AG04450 (cell line): ENCODE measurements at regions not wholly inside any gene's neighbourhood (a gene's known extent, or its start where the extent isn't known, plus 50 kb on each side); places are given as distances from the start of the nearest gene placed in this dataset.

Experiments
- CTCF ChIA-PET: fragments of 300-600, 350-600 bp; formaldehyde crosslinking; extraction: SDS; loops from one replicate; lab custom pipeline; 2022; ENCODE audit warnings: antibody characterized with exemption, inconsistent platforms; lab: Charles Lee
- POLR2A ChIA-PET: fragments of 350-600 bp; formaldehyde crosslinking; extraction: SDS; loops from one replicate; lab custom pipeline; 2021; ENCODE audit warnings: antibody characterized with exemption, inconsistent platforms; lab: Yijun Ruan, JAX
- DNase-seq: peaks from one replicate; pipeline ENCODE4 v3.0.0-alpha.2; 2011; ENCODE audit warnings: low read depth, low spot score
- H3K27ac ChIP-seq: one replicate; pipeline ENCODE4 v1.5.1; 2012; ENCODE audit warnings: low read depth, low read length, control low read depth
- H3K27me3 ChIP-seq: one replicate; pipeline ENCODE4 v1.6.0; 2012; ENCODE audit warnings: low read length; ENCODE audit not compliant: control insufficient read depth, insufficient read depth
- H3K4me3 ChIP-seq: 2 replicates; pipeline ENCODE4 v1.5.1; 2011; ENCODE audit warnings: mild to moderate bottlenecking, low read depth, low read length, control low read depth
- H3K9me3 ChIP-seq: 2 replicates; pipeline ENCODE4 v1.5.1; 2012; ENCODE audit warnings: low read length; ENCODE audit not compliant: control insufficient read depth, insufficient read depth
- CTCF ChIP-seq: IDR thresholded peaks from 2 replicates; pipeline ENCODE4 v1.5.1; 2011; ENCODE audit warnings: low read depth, low read length, control low read depth, inconsistent platforms

- TF ChIP-seq CTCF: no peak
- ChIA-PET CTCF (interaction anchor here (0.7 kb wide), 1 partner anchor 1369 kb away, joined by 4 read pairs; no protein-coding TSS in a partner anchor), POLR2A (no interaction called here)
- no peak overlapping the region for H3K4me3 ChIP-seq
- no peaks in the 10 kb centered on the region for H3K27me3 ChIP-seq
- no peak overlapping the region for H3K27ac ChIP-seq
- peaks cover 8% of the 10 kb centered on the region for H3K9me3 ChIP-seq
- no peak for DNase-seq
Measured at GRCh38 chr5:117041926-117042595, 467.4 kb upstream of the SEMA6A start.

- H3K27ac ChIP-seq: no peak overlapping the region
- TF ChIP-seq CTCF: no peak
- peaks cover 8% of the 10 kb centered on the region for H3K9me3 ChIP-seq
- ChIA-PET POLR2A (no interaction called here), CTCF (no interaction called here)
- no peaks in the 10 kb centered on the region for H3K27me3 ChIP-seq
- H3K4me3 ChIP-seq: no peak overlapping the region
- no peak for DNase-seq
Measured at GRCh38 chr5:117039035-117039434, 464.4 kb upstream of the SEMA6A start.

- Histone ChIP-seq H3K9me3 (peaks cover 4% of the 10 kb centered on the region; the same call in 1 of the 2 replicates), H3K27ac (no peak overlapping the region), H3K27me3 (no peaks in the 10 kb centered on the region), H3K4me3 (no peak overlapping the region)
- no peak for TF ChIP-seq CTCF
- no peak for DNase-seq
- POLR2A ChIA-PET: no interaction called here
- CTCF ChIA-PET: no interaction called here
Measured at GRCh38 chr5:117027384-117027783, 452.8 kb upstream of the SEMA6A start.

- TF ChIP-seq CTCF: no peak
- ChIA-PET POLR2A (no interaction called here), CTCF (no interaction called here)
- peaks cover 4% of the 10 kb centered on the region; the same call in 1 of the 2 replicates for H3K9me3 ChIP-seq
- no peaks in the 10 kb centered on the region for H3K27me3 ChIP-seq
- DNase-seq: no peak
- H3K4me3 ChIP-seq: no peak overlapping the region
- H3K27ac ChIP-seq: no peak overlapping the region
Measured at GRCh38 chr5:117020999-117021398, 446.4 kb upstream of the SEMA6A start.

- no peak for DNase-seq
- no peak for TF ChIP-seq CTCF
- H3K27me3 ChIP-seq: no peaks in the 10 kb centered on the region
- POLR2A ChIA-PET: no interaction called here
- CTCF ChIA-PET: no interaction called here
- no peak overlapping the region for H3K4me3 ChIP-seq
- peaks cover 7% of the 10 kb centered on the region for H3K9me3 ChIP-seq
- H3K27ac ChIP-seq: no peak overlapping the region
Measured at GRCh38 chr5:117013280-117013877, 438.8 kb upstream of the SEMA6A start.
